ENCODE measurements at regions not wholly inside any gene's neighbourhood (a gene's known extent, or its start where the extent isn't known, plus 50 kb on each side); places are given as distances from the start of the nearest gene placed in this dataset.

DNA sequence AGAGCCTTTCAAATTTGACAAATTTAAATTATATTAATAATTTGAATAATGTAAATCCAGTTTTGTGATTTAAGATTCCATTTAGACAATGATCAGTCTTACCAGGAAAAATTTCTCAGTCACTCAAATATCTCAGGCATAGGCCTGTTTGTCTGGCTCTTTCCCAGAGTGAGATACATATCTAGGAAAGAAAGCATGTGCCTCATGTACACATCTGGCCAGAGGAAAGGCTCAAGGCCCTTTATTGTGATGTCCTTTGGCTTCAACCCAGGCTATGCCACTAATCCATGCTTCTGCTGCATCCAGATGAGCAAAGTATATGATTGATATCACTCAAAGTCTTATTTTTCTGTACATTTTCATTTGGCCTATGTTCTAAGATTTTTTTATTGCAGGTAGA, 473.3 kb upstream of the ADGRL3 start:
- Histone ChIP-seq H2AK5ac (ENCODE audit: low read depth, low read length) (no peak overlapping the region), H4K5ac (ENCODE audit: insufficient read length, low read depth, low read length) (no peak overlapping the region), H3K14ac (ENCODE audit: insufficient read length) (no peak overlapping the region), H4K91ac (replicated peaks; ENCODE audit: insufficient read length, low read length) (no peak overlapping the region), H3K9ac (replicated peaks in 1 of 4; ENCODE audit: extremely low read depth in 1 of 4, low read depth in 3 of 4, low read length in 3 of 4) (no peak overlapping the region), H3K56ac (replicated peaks; ENCODE audit: insufficient read length, low read depth, low read length) (no peak overlapping the region), H2BK15ac (ENCODE audit: low read length) (no peak overlapping the region), H3K4me3 (ENCODE audit: extremely low read depth in 1 of 4, insufficient read depth in 2 of 4, low read depth in 3 of 4, low read length in 4 of 4) (no peak overlapping the region), H2AFZ (ENCODE audit: low read length) (no peak overlapping the region), H3K4ac (replicated peaks; ENCODE audit: insufficient read length, low read depth, low read length) (no peak overlapping the region), H3K23me2 (ENCODE audit: low read depth, low read length) (no peaks in the 10 kb centered on the region), H4K8ac (ENCODE audit: extremely low read depth, insufficient read depth, low read length) (no peak overlapping the region), H2BK12ac (ENCODE audit: low read depth, low read length) (no peak overlapping the region), H3K4me1 (replicated peaks in 1 of 4; ENCODE audit: control insufficient read depth in 3 of 4, insufficient read depth in 4 of 4, low read length in 3 of 4) (no peaks in the 10 kb centered on the region), H3K79me2 (ENCODE audit: control insufficient read depth in 1 of 2, insufficient read depth in 2 of 2, low read length in 2 of 2) (no peaks in the 10 kb centered on the region), H3K36me3 (ENCODE audit: control insufficient read depth in 2 of 4, insufficient read depth in 4 of 4, low read length in 3 of 4) (no peaks in the 10 kb centered on the region), H2BK5ac (ENCODE audit: low read depth, low read length) (no peak overlapping the region), H3K23ac (ENCODE audit: insufficient read length) (no peak overlapping the region), H2BK20ac (ENCODE audit: low read length) (no peak overlapping the region), H4K20me1 (replicated peaks in 1 of 2; ENCODE audit: control insufficient read depth in 1 of 2, insufficient read depth in 2 of 2, low read length in 2 of 2) (no peaks in the 10 kb centered on the region), H3K27ac (ENCODE audit: low read depth, low read length) (no peak overlapping the region), H3K4me2 (ENCODE audit: insufficient read depth in 1 of 2, low read depth in 2 of 2, low read length in 2 of 2) (no peak overlapping the region), H3K27me3 (replicated peaks in 1 of 4; ENCODE audit: control insufficient read depth in 3 of 4, extremely low read depth in 1 of 4, insufficient read depth in 3 of 4, low read length in 3 of 4) (no peaks in the 10 kb centered on the region), H2BK120ac (replicated peaks; ENCODE audit: low read depth, low read length) (no peak overlapping the region), H3K9me3 (ENCODE audit: insufficient read depth in 2 of 2, low read depth in 1 of 2, low read length in 1 of 2) (no peaks in the 10 kb centered on the region), H3K79me1 (ENCODE audit: low read depth, low read length) (no peaks in the 10 kb centered on the region), H3K18ac (ENCODE audit: extremely low read depth, low read length) (no peak overlapping the region)
- no peak for TF ChIP-seq SP1 (IDR thresholded peaks at IDR 0.05; ENCODE audit: low read depth, low read length)
- DNase-seq (ENCODE audit: low read depth in 1 of 2, low spot score in 2 of 2) (no peak), FAIRE-seq (no peak)
- ChIA-PET CTCF (ENCODE audit: partially characterized antibody) (interaction anchor here (0.6 kb wide), 1 partner anchor 1684 kb away, joined by 4 read pairs; no protein-coding TSS in a partner anchor), POLR2A (ENCODE audit: partially characterized antibody) (no interaction called here)
